ENCODE measurements at regions not wholly inside any gene's neighbourhood (a gene's known extent, or its start where the extent isn't known, plus 50 kb on each side); places are given as distances from the start of the nearest gene placed in this dataset.

DNA sequence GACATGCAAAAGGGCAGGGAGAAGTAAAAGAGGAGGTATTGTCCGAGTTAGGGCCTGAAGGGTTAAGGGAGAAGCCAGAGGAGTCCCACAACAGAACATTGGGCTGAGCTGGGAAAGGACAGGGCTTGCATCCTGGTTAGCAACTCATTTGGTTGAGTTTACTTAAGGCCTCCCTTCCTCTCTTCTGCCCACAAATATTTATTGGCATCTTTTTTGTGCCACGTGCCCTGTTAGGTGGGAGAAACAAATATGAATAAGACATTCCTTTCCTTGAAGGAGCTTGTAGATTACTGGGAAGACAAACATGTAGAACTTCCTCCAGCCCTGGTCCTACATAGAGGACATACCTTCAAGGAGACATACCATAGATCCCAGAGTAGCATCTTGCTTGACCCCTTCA, 53.0 kb upstream of the PRELP start:
- DNase-seq: no peak
- TF ChIP-seq, protein P1, sequence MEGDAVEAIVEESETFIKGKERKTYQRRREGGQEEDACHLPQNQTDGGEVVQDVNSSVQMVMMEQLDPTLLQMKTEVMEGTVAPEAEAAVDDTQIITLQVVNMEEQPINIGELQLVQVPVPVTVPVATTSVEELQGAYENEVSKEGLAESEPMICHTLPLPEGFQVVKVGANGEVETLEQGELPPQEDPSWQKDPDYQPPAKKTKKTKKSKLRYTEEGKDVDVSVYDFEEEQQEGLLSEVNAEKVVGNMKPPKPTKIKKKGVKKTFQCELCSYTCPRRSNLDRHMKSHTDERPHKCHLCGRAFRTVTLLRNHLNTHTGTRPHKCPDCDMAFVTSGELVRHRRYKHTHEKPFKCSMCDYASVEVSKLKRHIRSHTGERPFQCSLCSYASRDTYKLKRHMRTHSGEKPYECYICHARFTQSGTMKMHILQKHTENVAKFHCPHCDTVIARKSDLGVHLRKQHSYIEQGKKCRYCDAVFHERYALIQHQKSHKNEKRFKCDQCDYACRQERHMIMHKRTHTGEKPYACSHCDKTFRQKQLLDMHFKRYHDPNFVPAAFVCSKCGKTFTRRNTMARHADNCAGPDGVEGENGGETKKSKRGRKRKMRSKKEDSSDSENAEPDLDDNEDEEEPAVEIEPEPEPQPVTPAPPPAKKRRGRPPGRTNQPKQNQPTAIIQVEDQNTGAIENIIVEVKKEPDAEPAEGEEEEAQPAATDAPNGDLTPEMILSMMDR (IDR thresholded peaks at IDR 0.05): no peak
- Histone ChIP-seq H3K4me3 (replicated peaks in 1 of 3; ENCODE audit: low read depth in 2 of 3, low read length in 3 of 3) (no peak overlapping the region), H3K9ac (ENCODE audit: insufficient read depth, low read length, poor library complexity, severe bottlenecking) (no peak overlapping the region), H2AFZ (ENCODE audit: insufficient read depth, low read depth, low read length, poor library complexity, severe bottlenecking) (no peak overlapping the region), H3K27me3 (ENCODE audit: control insufficient read depth in 2 of 2, insufficient read depth in 2 of 2, low read length in 2 of 2) (peaks cover 2 to 4% of the 10 kb centered on the region in 2 donors), H4K20me1 (ENCODE audit: insufficient read depth, low read length) (no peaks in the 10 kb centered on the region), H3K27ac (ENCODE audit: low read depth in 1 of 2, low read length in 2 of 2) (no peak overlapping the region), H3K79me2 (ENCODE audit: insufficient read depth, low read length) (no peaks in the 10 kb centered on the region), H3K4me1 (ENCODE audit: control insufficient read depth in 1 of 2, insufficient read depth in 2 of 2, low read length in 2 of 2) (peaks cover 20 to 23% of the 10 kb centered on the region in 2 donors), H3K4me2 (replicated peaks; ENCODE audit: extremely low read depth, low read length, poor library complexity, severe bottlenecking) (no peak overlapping the region), H3K36me3 (replicated peaks in 1 of 2; ENCODE audit: control insufficient read depth in 1 of 2, insufficient read depth in 2 of 2, low read length in 2 of 2) (no peaks in the 10 kb centered on the region), H3K9me3 (replicated peaks in 1 of 2; ENCODE audit: control insufficient read depth in 1 of 2, insufficient read depth in 1 of 2, low read length in 2 of 2) (no peaks in the 10 kb centered on the region)
- H3K4me1 Mint-ChIP-seq: peaks cover 23% of the 10 kb centered on the region
- no peak overlapping the region for H3K27ac Mint-ChIP-seq
- WGBS (ENCODE audit: insufficient coverage): 100% methylated on average over 1 of the region's 2 CpGs
- H3K4me3 Mint-ChIP-seq: no peak overlapping the region
- intact Hi-C loops (cut with micrococcal nuclease): loop anchor here in 1 of 2 donors (5.0 kb wide), 1 partner anchor 40 kb away; no protein-coding TSS in a partner anchor
- H3K27me3 Mint-ChIP-seq (ENCODE audit: low read depth in 3 of 3): peaks cover 11 to 22% (median 13%) of the 10 kb centered on the region in 3 donors
- no peaks in the 10 kb centered on the region for H3K36me3 Mint-ChIP-seq
- H3K9me3 Mint-ChIP-seq: no peaks in the 10 kb centered on the region

DNA sequence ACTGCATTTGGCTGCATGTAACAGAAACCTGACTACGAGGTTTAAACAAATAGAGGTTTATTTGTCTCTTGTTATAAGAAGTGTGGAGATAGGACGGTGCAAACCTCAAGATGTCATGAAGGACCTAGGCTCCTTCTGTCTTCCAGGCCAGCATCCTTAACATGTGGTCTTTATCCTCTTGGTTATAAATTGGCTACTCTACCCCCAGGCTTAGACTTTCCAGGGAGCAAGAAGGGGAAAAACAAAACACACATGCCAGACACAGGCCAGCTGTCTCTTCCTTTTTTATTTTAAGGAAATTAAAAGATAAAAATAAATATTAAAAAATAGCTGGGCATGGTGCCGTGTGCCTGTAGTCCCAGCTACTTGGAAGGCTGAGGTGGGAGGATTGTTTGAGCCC, 51.3 kb upstream of the PRELP start:
- no peaks in the 10 kb centered on the region for H3K9me3 Mint-ChIP-seq
- no peaks in the 10 kb centered on the region for H3K36me3 Mint-ChIP-seq
- peaks cover 20 to 23% of the 10 kb centered on the region in 2 donors for H3K4me1 ChIP-seq (ENCODE audit: control insufficient read depth in 1 of 2, insufficient read depth in 2 of 2, low read length in 2 of 2)
- no peak overlapping the region for H3K4me3 ChIP-seq (replicated peaks in 1 of 3; ENCODE audit: low read depth in 2 of 3, low read length in 3 of 3)
- H3K4me2 ChIP-seq (replicated peaks; ENCODE audit: extremely low read depth, low read length, poor library complexity, severe bottlenecking): no peak overlapping the region
- no CpG with 5 or more reads among the region's 3 CpGs for WGBS (ENCODE audit: insufficient coverage)
- H3K27me3 Mint-ChIP-seq (ENCODE audit: low read depth in 3 of 3): peaks cover 8 to 31% (median 16%) of the 10 kb centered on the region in 3 donors
- H3K4me3 Mint-ChIP-seq: no peak overlapping the region
- H3K27ac ChIP-seq (ENCODE audit: low read depth in 1 of 2, low read length in 2 of 2): no peak overlapping the region
- intact Hi-C loops (cut with micrococcal nuclease): loop anchor here in 1 of 2 donors (5.0 kb wide), 1 partner anchor 42 kb away; no protein-coding TSS in a partner anchor
- H3K4me1 Mint-ChIP-seq: peaks cover 26% of the 10 kb centered on the region
- no peaks in the 10 kb centered on the region for H4K20me1 ChIP-seq (ENCODE audit: insufficient read depth, low read length)
- no peak overlapping the region for H3K27ac Mint-ChIP-seq
- no peaks in the 10 kb centered on the region for H3K36me3 ChIP-seq (replicated peaks in 1 of 2; ENCODE audit: control insufficient read depth in 1 of 2, insufficient read depth in 2 of 2, low read length in 2 of 2)
- TF ChIP-seq, protein P1 (IDR thresholded peaks at IDR 0.05): no peak
- peaks cover 2 to 4% of the 10 kb centered on the region in 2 donors for H3K27me3 ChIP-seq (ENCODE audit: control insufficient read depth in 2 of 2, insufficient read depth in 2 of 2, low read length in 2 of 2)
- H3K79me2 ChIP-seq (ENCODE audit: insufficient read depth, low read length): no peaks in the 10 kb centered on the region
- no peak overlapping the region for H3K9ac ChIP-seq (ENCODE audit: insufficient read depth, low read length, poor library complexity, severe bottlenecking)
- H2AFZ ChIP-seq (ENCODE audit: insufficient read depth, low read depth, low read length, poor library complexity, severe bottlenecking): no peak overlapping the region
- DNase-seq: no peak
- no peaks in the 10 kb centered on the region for H3K9me3 ChIP-seq (replicated peaks in 1 of 2; ENCODE audit: control insufficient read depth in 1 of 2, insufficient read depth in 1 of 2, low read length in 2 of 2)
